SK-N-SH (cell line): ENCODE measurements at regions not wholly inside any gene's neighbourhood (a gene's known extent, or its start where the extent isn't known, plus 50 kb on each side); places are given as distances from the start of the nearest gene placed in this dataset.

Experiments
- CTCF ChIA-PET: fragments of 300-600, 350-600 bp; formaldehyde crosslinking; extraction: SDS; loops from one replicate; lab custom pipeline; 2021; lab: Yijun Ruan, JAX
- POLR2A ChIA-PET: fragments of 350-600 bp; sonication (Branson Sonifier 250); formaldehyde crosslinking; extraction: SDS; loops from one replicate; lab custom pipeline; 2020; ENCODE audit warnings: antibody characterized with exemption, inconsistent platforms; lab: Yijun Ruan, JAX
- DNase-seq: peaks from one replicate; pipeline ENCODE4 v3.0.0; 2012
- H2AFZ ChIP-seq: fragments of 200-600 bp; sonication (generic); 2 replicates; pipeline ENCODE4 v1.8.1; 2016; ENCODE audit warnings: antibody characterized with exemption, mild to moderate bottlenecking, low read depth
- H3F3A ChIP-seq: fragments of 200-600 bp; sonication (generic); replicated peaks from 2 replicates; pipeline ENCODE3; 2016; ENCODE audit warnings: antibody characterized with exemption, mild to moderate bottlenecking; ENCODE audit not compliant: insufficient read depth
- H3K27ac ChIP-seq, 2 experiments: fragments of 200-500 bp in 1 of 2; fragments of 200-600 bp in 1 of 2; sonication (Bioruptor generic) in 1 of 2; sonication (generic), shearing (Covaris generic) in 1 of 2; 2 replicates each; pipeline versions ENCODE4 v1.5.1 to v1.6.1; 2014 to 2016; ENCODE audit warnings: low read depth in 2 of 2, inconsistent platforms in 1 of 2, low read length in 1 of 2, mild to moderate bottlenecking in 1 of 2, mixed read lengths in 1 of 2
- H3K27me3 ChIP-seq: fragments of 200-600 bp; sonication (generic), shearing (Covaris generic); 2 replicates; pipeline ENCODE4 v1.6.1; 2016; ENCODE audit warnings: mixed run types; ENCODE audit not compliant: insufficient read depth
- H3K36me3 ChIP-seq, 2 experiments: fragments of 200-500 bp in 1 of 2; fragments of 200-600 bp in 1 of 2; sonication (Bioruptor generic) in 1 of 2; sonication (generic) in 1 of 2; replicated peaks in 1 of 2; 2 replicates each; pipeline versions ENCODE3 to v1.5.1; 2014 to 2016; ENCODE audit warnings: low read length in 1 of 2, mild to moderate bottlenecking in 1 of 2; ENCODE audit not compliant: insufficient read depth in 2 of 2, control insufficient read depth in 1 of 2
- H3K4me1 ChIP-seq, 2 experiments: fragments of 200-500 bp in 1 of 2; fragments of 200-600 bp in 1 of 2; sonication (Bioruptor generic) in 1 of 2; sonication (generic), shearing (Covaris generic) in 1 of 2; 2 replicates each; pipeline versions ENCODE4 v1.5.1 to v1.6.1; 2014 to 2016; ENCODE audit warnings: low read depth in 1 of 2, low read length in 1 of 2, mixed run types in 1 of 2; ENCODE audit not compliant: insufficient read depth in 2 of 2, control insufficient read depth in 1 of 2
- H3K4me2 ChIP-seq: fragments of 200-600 bp; sonication (generic), shearing (Covaris generic); 2 replicates; pipeline ENCODE4 v1.6.1; 2017; ENCODE audit warnings: mixed run types
- H3K4me3 ChIP-seq, 2 experiments: fragments of 200-500 bp in 1 of 2; fragments of 200-600 bp in 1 of 2; sonication (Bioruptor generic) in 1 of 2; sonication (generic), shearing (Covaris generic) in 1 of 2; 2 replicates each; pipeline versions ENCODE4 v1.5.1 to v1.8.1; 2014 to 2016; ENCODE audit warnings: low read depth in 2 of 2, inconsistent platforms in 1 of 2, low read length in 1 of 2, mild to moderate bottlenecking in 1 of 2, mixed read lengths in 1 of 2, moderate library complexity in 1 of 2
- H3K79me2 ChIP-seq: fragments of 200-600 bp; sonication (generic); 2 replicates; pipeline ENCODE4 v1.8.1; 2017; ENCODE audit warnings: mild to moderate bottlenecking; ENCODE audit not compliant: insufficient read depth
- H3K9ac ChIP-seq: fragments of 200-600 bp; sonication (generic); 2 replicates; pipeline ENCODE4 v1.6.1; 2017; ENCODE audit warnings: mixed run types
- H3K9me2 ChIP-seq: fragments of 200-600 bp; sonication (generic); 2 replicates; pipeline ENCODE4 v1.6.1; 2017; ENCODE audit warnings: mixed run types
- H3K9me3 ChIP-seq: fragments of 200-600 bp; sonication (generic); 2 replicates; pipeline ENCODE4 v1.6.1; 2017; ENCODE audit warnings: mixed run types, mild to moderate bottlenecking, moderate library complexity
- H4K20me1 ChIP-seq: fragments of 200-600 bp; sonication (generic); 2 replicates; pipeline ENCODE4 v1.6.1; 2017; ENCODE audit warnings: mild to moderate bottlenecking, mixed run types; ENCODE audit not compliant: insufficient read depth
- CTCF ChIP-seq: fragments of 200-600 bp; sonication (generic); IDR thresholded peaks from 2 replicates; pipeline ENCODE4 v1.6.1; 2017; ENCODE audit warnings: antibody characterized with exemption, mild to moderate bottlenecking, moderate library complexity
- FOXM1 ChIP-seq: IDR thresholded peaks from 2 replicates; pipeline ENCODE4 v1.4.0; 2012; ENCODE audit warnings: low read depth, mild to moderate bottlenecking
- NRF1 ChIP-seq: IDR thresholded peaks from 2 replicates; pipeline ENCODE4 v1.6.1; 2012; ENCODE audit warnings: low read depth, mild to moderate bottlenecking, low read length
- PBX3 ChIP-seq: IDR thresholded peaks from 2 replicates; pipeline ENCODE4; 2012
- POLR2AphosphoS5 ChIP-seq: IDR thresholded peaks from 2 replicates; pipeline ENCODE4 v1.6.1; 2012; ENCODE audit warnings: low read depth, low read length
- RAD21 ChIP-seq: IDR thresholded peaks from 2 replicates; pipeline ENCODE4 v1.6.1; 2012; ENCODE audit warnings: mild to moderate bottlenecking, low read length
- REST ChIP-seq: IDR thresholded peaks from 2 replicates; pipeline ENCODE4 v1.6.1; 2012; ENCODE audit warnings: mild to moderate bottlenecking, low read depth, low read length, moderate library complexity
- SMC3 ChIP-seq: IDR thresholded peaks from 2 replicates; pipeline ENCODE4 v1.6.1; 2012; ENCODE audit warnings: low read depth, low read length, improper control_type of control experiment
- TAF1 ChIP-seq: IDR thresholded peaks from 2 replicates; pipeline ENCODE4 v1.6.1; 2012; ENCODE audit warnings: low read depth, mild to moderate bottlenecking, low read length, moderate library complexity, borderline replicate concordance
- USF1 ChIP-seq: IDR thresholded peaks from 2 replicates; pipeline ENCODE4 v1.4.0; 2012; ENCODE audit warnings: low read depth, borderline replicate concordance
- USF2 ChIP-seq: fragments of 150-350 bp; IDR thresholded peaks from 2 replicates; pipeline ENCODE4 v1.6.1; 2017; ENCODE audit warnings: antibody characterized with exemption, low read length, low read depth, borderline replicate concordance
- WGBS: methylation state at CpG from one replicate; pipeline ENCODE4 v1.1.6; 2017; ENCODE audit warnings: low lambda C conversion rate; 5-methylcytosine and 5-hydroxymethylcytosine counted together

- TF ChIP-seq PBX3 (no peak), REST (no peak), FOXM1 (no peak), NRF1 (no peak), USF2 (no peak), POLR2AphosphoS5 (no peak), TAF1 (no peak), USF1 (no peak)
These were observed 64.4 kb upstream of the FUCA2 start (continued) for GRCh38 chr6:143575901-143576426.

GRCh38 chr6:143575440-143575839 is 63.9 kb upstream of the FUCA2 start:
- no peaks in the 10 kb centered on the region for H3K9me2 ChIP-seq
- WGBS: 2% methylated on average over 5 of the region's 5 CpGs
- ChIA-PET POLR2A (interaction anchor here (1.4 kb wide), 1 partner anchor 267 kb away, joined by 4 read pairs; the partner anchor contains the start of gene LTV1), CTCF (interaction anchor here (0.6 to 8.3 kb wide), 71 partner anchors 8 to 1651 kb away, joined by 3 to 142 read pairs (median 4); partner anchors contain the start of genes ADAT2, LTV1, PEX3 and PLAGL1)
- peaks cover 6% of the 10 kb centered on the region for H3F3A ChIP-seq
- H4K20me1 ChIP-seq: no peaks in the 10 kb centered on the region
- no peak overlapping the region; a peak in 1 of 4 replicates for H3K4me3 ChIP-seq
- H3K4me2 ChIP-seq: no peak overlapping the region
- no peaks in the 10 kb centered on the region for H3K36me3 ChIP-seq
- no peaks in the 10 kb centered on the region; a peak in 2 of 4 replicates for H3K4me1 ChIP-seq
- peak; percentile 79 for DNase-seq
- H3K9me3 ChIP-seq: no peaks in the 10 kb centered on the region
- H3K9ac ChIP-seq: no peak overlapping the region
- H3K79me2 ChIP-seq: no peaks in the 10 kb centered on the region; the same call in 1 of the 2 replicates
- H3K27ac ChIP-seq: no peak overlapping the region
- TF ChIP-seq CTCF (peak; percentile 90), SMC3 (peak; percentile 96), PBX3 (no peak), RAD21 (peak; percentile 97)
- no peak overlapping the region for H2AFZ ChIP-seq
- H3K27me3 ChIP-seq: no peaks in the 10 kb centered on the region
